ENCODE measurements at regions not wholly inside any gene's neighbourhood (a gene's known extent, or its start where the extent isn't known, plus 50 kb on each side); places are given as distances from the start of the nearest gene placed in this dataset.

- intact Hi-C loops (cut with DNase I), result no loop called here
- DNase-seq, result no peak
- Histone ChIP-seq H3K36me3 (no peaks in the 10 kb centered on the region), H3K4me3 (replicated peaks in 1 of 3) (no peak overlapping the region), H3K4me1 (no peaks in the 10 kb centered on the region), H3K27me3 (no peaks in the 10 kb centered on the region), H3K9me3 (no peaks in the 10 kb centered on the region), H3K27ac (no peak overlapping the region)
- TF ChIP-seq POLR2A (IDR thresholded peaks at IDR 0.05), result no peak
- TF ChIP-seq CTCF (IDR thresholded peaks at IDR 0.05), result no peak
- 87 to 90% methylated on average over 5 of the region's 5 CpGs for WGBS, 2 donors
These were observed 73.6 kb upstream of the TENM3 start for GRCh38 chr4:182169572-182169971.

- intact Hi-C loops (cut with DNase I), result no loop called here
- no peak for DNase-seq
These were observed 73.2 kb upstream of the TENM3 start for GRCh38 chr4:182169987-182170386.

GRCh38 chr4:182170417-182170935 lies 72.7 kb upstream of the TENM3 start:
- no peak overlapping the region for H3K4me3 ChIP-seq (replicated peaks in 1 of 3)
- no peaks in the 10 kb centered on the region for H3K9me3 ChIP-seq
- no peak overlapping the region for H3K27ac ChIP-seq
- H3K4me1 ChIP-seq, result no peaks in the 10 kb centered on the region
- TF ChIP-seq CTCF (IDR thresholded peaks at IDR 0.05) (no peak), POLR2A (IDR thresholded peaks at IDR 0.05) (no peak)
- intact Hi-C loops (cut with DNase I), result no loop called here
- no peak for DNase-seq
- no peaks in the 10 kb centered on the region for H3K27me3 ChIP-seq
- H3K36me3 ChIP-seq, result no peaks in the 10 kb centered on the region
- WGBS, 2 donors, result 95 to 97% methylated on average over 3 of the region's 3 CpGs

More at GRCh38 chr4:182169987-182170386, 73.2 kb upstream of the TENM3 start:
- TF ChIP-seq POLR2A (IDR thresholded peaks at IDR 0.05) (no peak), CTCF (IDR thresholded peaks at IDR 0.05) (no peak)
- Histone ChIP-seq H3K27me3 (no peaks in the 10 kb centered on the region), H3K9me3 (no peaks in the 10 kb centered on the region), H3K4me3 (replicated peaks in 1 of 3) (no peak overlapping the region), H3K27ac (no peak overlapping the region), H3K36me3 (no peaks in the 10 kb centered on the region), H3K4me1 (no peaks in the 10 kb centered on the region)
- 85 to 93% methylated on average over 3 of the region's 3 CpGs for WGBS, 2 donors

- Histone ChIP-seq H3K27ac (no peak overlapping the region), H3K4me3 (replicated peaks in 1 of 3) (no peak overlapping the region), H3K36me3 (no peaks in the 10 kb centered on the region), H3K4me1 (no peaks in the 10 kb centered on the region), H3K9me3 (no peaks in the 10 kb centered on the region), H3K27me3 (no peaks in the 10 kb centered on the region)
- WGBS, 2 donors, result 89 to 96% methylated on average over 1 of the region's 1 CpG
- no peak for DNase-seq
- intact Hi-C loops (cut with DNase I), result no loop called here
- TF ChIP-seq POLR2A (IDR thresholded peaks at IDR 0.05), result no peak
- no peak for TF ChIP-seq CTCF (IDR thresholded peaks at IDR 0.05)
These were observed 68.2 kb upstream of the TENM3 start for GRCh38 chr4:182174979-182175378.

GRCh38 chr4:182175788-182176519 lies 67.2 kb upstream of the TENM3 start:
- no peak for DNase-seq
- Histone ChIP-seq H3K4me1 (no peaks in the 10 kb centered on the region), H3K4me3 (replicated peaks in 1 of 3) (no peak overlapping the region), H3K9me3 (no peaks in the 10 kb centered on the region), H3K36me3 (no peaks in the 10 kb centered on the region), H3K27ac (no peak overlapping the region), H3K27me3 (no peaks in the 10 kb centered on the region)
- TF ChIP-seq CTCF (IDR thresholded peaks at IDR 0.05), result no peak
- TF ChIP-seq POLR2A (IDR thresholded peaks at IDR 0.05), result no peak
- 88 to 92% methylated on average over 19 of the region's 19 CpGs for WGBS, 2 donors
- intact Hi-C loops (cut with DNase I), result no loop called here
